Stimulated activated memory B cell treated with anti-CD40 and anti-IgM and Interleukin-4, amounts not matched to agents 10 μg/mL and 1 μg/mL and 100 μg/mL, for 72 hours (primary cell): ENCODE measurements at regions not wholly inside any gene's neighbourhood (a gene's known extent, or its start where the extent isn't known, plus 50 kb on each side); places are given as distances from the start of the nearest gene placed in this dataset.
"Not testable (repeated sequence)": the region's sequence is repeated elsewhere in the genome, so short reads cannot be mapped to it uniquely, and the experiment has no call there.

Source experiments
- ATAC-seq: fragments of 150-1000 bp; cut with Tn5 transposase; 2 replicates; pipeline ENCODE4 v1.10.0; 2021
- H3K27ac Mint-ChIP-seq: one replicate; pipeline ENCODE4 v1.8.0; 2022; ENCODE audit warnings: mild to moderate bottlenecking, mixed read lengths
- H3K27me3 Mint-ChIP-seq: one replicate; pipeline ENCODE4 v1.8.0; 2022; ENCODE audit warnings: mixed read lengths
- H3K36me3 Mint-ChIP-seq: one replicate; pipeline ENCODE4 v1.8.0; 2022; ENCODE audit warnings: mixed read lengths
- H3K4me1 Mint-ChIP-seq: one replicate; pipeline ENCODE4 v1.8.0; 2022; ENCODE audit warnings: mixed read lengths
- H3K4me3 Mint-ChIP-seq: one replicate; pipeline ENCODE4 v1.8.0; 2022; ENCODE audit warnings: mild to moderate bottlenecking, moderate library complexity, mixed read lengths
- H3K9me3 Mint-ChIP-seq: one replicate; pipeline ENCODE4 v1.8.0; 2022; ENCODE audit warnings: mixed read lengths

DNA sequence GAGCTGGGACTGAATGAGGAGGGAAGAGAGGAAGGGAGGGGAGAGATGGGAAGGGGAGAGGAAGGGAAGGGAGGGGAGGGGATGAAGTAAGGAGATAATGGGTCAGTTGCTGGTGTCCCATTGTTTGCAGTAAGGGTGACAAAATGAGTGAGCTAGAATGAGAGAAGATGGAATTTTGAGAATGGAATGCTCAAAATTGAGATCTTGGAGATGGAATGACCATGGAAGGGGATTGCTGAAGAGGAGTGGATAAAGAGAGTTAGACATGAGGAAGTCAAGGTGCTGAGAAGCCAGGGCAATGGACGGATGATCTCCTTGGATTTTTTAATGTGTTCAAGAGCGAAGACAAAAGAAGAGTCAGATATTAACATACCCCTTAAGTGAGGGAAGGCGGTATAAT, 80.5 kb upstream of the SSTR4 start:
- Mint-ChIP-seq H3K27me3 (no peaks in the 10 kb centered on the region), H3K4me3 (no peak overlapping the region), H3K9me3 (peaks cover under 1% of the 10 kb centered on the region), H3K36me3 (no peaks in the 10 kb centered on the region), H3K27ac (no peak overlapping the region), H3K4me1 (no peaks in the 10 kb centered on the region)
- no peak for ATAC-seq

DNA sequence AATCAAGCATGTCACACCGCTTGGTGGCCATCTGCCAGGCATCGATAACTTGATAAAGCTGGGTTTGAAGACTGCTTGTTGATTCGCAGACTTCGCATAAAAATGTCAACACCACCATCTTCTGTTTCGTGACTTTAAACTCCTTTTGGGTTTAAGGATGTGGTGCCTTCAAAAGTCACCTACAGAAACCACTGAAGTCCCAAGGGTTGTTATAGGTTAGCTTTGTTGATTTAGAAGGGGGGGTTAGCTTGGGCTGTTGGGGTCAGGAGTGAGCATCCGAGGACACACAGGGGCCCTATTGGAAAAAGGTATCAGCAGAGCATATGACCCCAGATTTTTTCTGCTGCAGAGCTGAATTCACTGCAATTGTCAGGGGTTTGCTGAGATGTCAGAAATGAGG, 76.7 kb upstream of the SSTR4 start:
- H3K27me3 Mint-ChIP-seq, result no peaks in the 10 kb centered on the region
- no peaks in the 10 kb centered on the region for H3K4me1 Mint-ChIP-seq
- no peak overlapping the region for H3K4me3 Mint-ChIP-seq
- H3K27ac Mint-ChIP-seq, result no peak overlapping the region
- H3K36me3 Mint-ChIP-seq, result no peaks in the 10 kb centered on the region
- H3K9me3 Mint-ChIP-seq, result peaks cover 5% of the 10 kb centered on the region
- ATAC-seq, result no peak

DNA sequence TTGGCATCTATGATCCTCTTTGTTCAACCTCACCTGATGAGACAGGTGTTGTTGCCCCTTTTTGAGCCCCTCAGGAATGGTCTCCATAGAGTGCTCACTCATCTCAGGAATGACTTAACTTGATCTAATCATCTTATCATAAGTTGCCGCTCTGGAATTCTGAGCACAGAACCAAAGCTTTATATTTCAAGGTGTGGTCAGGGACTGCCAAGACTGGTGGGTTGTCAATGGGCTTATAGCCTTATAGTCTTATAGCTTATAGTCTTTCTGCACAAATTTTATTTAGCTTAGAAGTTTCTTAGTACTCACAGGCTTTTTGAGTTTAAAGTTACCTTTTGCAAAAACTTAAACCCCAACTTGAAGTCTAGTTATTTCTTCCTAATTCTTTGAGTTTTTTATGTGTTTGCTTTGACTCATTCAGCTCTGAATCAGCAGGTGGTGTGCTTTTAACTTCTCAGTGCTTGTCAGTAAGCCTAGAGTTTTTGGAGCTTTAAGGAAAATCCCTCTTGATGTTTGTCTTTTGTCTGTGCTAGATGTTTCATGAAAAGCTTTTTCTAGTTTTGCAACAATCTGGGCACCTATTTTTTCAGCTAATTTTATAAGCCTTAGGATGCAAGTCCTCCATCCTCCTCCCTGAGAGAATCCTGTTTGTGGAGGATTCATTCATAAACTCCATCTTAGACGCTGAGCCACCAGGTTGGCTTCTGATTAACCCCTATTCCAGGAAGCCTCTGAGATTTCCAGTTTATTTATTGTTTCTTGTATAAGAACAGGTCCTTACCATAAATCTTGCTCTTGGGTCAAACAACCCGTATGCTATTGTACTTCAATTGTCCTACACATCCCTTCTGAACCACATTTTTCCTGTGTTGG, 72.3 kb upstream of the SSTR4 start:
- Mint-ChIP-seq H3K27ac (no peak overlapping the region), H3K4me3 (no peak overlapping the region), H3K36me3 (no peaks in the 10 kb centered on the region), H3K9me3 (peaks cover 5% of the 10 kb centered on the region), H3K4me1 (no peaks in the 10 kb centered on the region), H3K27me3 (peaks cover 15% of the 10 kb centered on the region)
- ATAC-seq, result no peak

DNA sequence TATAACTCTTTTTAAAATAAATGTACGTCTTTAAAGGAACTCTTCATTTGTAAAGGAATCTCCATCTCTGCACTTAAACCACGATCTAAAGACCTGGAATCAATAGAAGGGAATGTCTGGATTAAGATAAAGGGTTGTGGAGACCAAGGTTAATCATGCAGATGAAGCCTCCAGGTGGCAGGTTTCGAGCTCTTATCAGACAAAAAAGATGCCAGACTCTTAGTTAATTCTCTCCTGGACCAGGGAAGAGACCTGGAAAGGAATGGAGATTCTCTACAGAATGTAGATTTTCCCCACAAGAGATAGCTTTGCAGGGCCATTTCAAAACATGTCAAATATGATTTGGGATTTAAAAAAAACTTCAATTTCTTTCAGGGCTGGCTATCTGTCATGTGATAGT, 71.5 kb upstream of the SSTR4 start:
- Mint-ChIP-seq H3K27me3 (peaks cover 22% of the 10 kb centered on the region), H3K36me3 (no peaks in the 10 kb centered on the region), H3K4me1 (no peaks in the 10 kb centered on the region), H3K9me3 (peaks cover 5% of the 10 kb centered on the region), H3K4me3 (no peak overlapping the region), H3K27ac (no peak overlapping the region)
- ATAC-seq, result no peak

GRCh38 chr20:22966787-22967464, 68.2 kb upstream of the SSTR4 start:
- no peaks in the 10 kb centered on the region for H3K9me3 Mint-ChIP-seq
- H3K4me1 Mint-ChIP-seq, result no peaks in the 10 kb centered on the region
- no peak for ATAC-seq
- no peak overlapping the region for H3K27ac Mint-ChIP-seq
- H3K4me3 Mint-ChIP-seq, result no peak overlapping the region
- H3K27me3 Mint-ChIP-seq, result peaks cover 22% of the 10 kb centered on the region
- no peaks in the 10 kb centered on the region for H3K36me3 Mint-ChIP-seq

DNA sequence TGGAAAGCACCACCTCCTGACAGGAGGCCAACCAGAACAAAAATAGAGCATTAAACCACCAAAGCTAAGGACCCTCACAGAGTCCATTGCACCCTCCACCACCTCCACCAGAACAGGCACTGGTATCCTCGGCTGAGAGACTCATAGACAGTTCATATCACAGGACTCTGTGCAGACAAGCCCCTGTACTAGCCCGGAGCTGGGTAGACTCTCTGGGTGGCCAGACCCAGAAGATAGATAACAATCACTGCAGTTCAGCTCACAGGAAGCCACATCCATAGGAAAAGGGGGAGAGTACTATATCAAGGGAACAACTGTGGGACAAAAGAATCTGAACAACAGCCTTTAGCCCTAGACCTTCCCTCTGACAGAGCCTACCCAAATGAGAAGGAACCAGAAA, 67.4 kb upstream of the SSTR4 start:
- H3K36me3 Mint-ChIP-seq, H3K4me3 Mint-ChIP-seq: not testable (repeated sequence)
- peaks cover 22% of the 10 kb centered on the region for H3K27me3 Mint-ChIP-seq

GRCh38 chr20:22969031-22969430, 66.1 kb upstream of the SSTR4 start:
- ATAC-seq, H3K4me3 Mint-ChIP-seq: not testable (repeated sequence)
- H3K27me3 Mint-ChIP-seq, result peaks cover 22% of the 10 kb centered on the region

More for the DNA sequence above, 67.4 kb upstream of the SSTR4 start:
- not testable (repeated sequence) for ATAC-seq, H3K9me3 Mint-ChIP-seq, H3K4me1 Mint-ChIP-seq, H3K27ac Mint-ChIP-seq

GRCh38 chr20:22971077-22971476, 64.0 kb upstream of the SSTR4 start:
- not testable (repeated sequence) for H3K4me1 Mint-ChIP-seq, H3K36me3 Mint-ChIP-seq, H3K4me3 Mint-ChIP-seq, H3K9me3 Mint-ChIP-seq, ATAC-seq, H3K27ac Mint-ChIP-seq
- peaks cover 21% of the 10 kb centered on the region for H3K27me3 Mint-ChIP-seq

More at GRCh38 chr20:22969031-22969430, 66.1 kb upstream of the SSTR4 start:
- H3K27ac Mint-ChIP-seq, H3K4me1 Mint-ChIP-seq, H3K36me3 Mint-ChIP-seq, H3K9me3 Mint-ChIP-seq: not testable (repeated sequence)

DNA sequence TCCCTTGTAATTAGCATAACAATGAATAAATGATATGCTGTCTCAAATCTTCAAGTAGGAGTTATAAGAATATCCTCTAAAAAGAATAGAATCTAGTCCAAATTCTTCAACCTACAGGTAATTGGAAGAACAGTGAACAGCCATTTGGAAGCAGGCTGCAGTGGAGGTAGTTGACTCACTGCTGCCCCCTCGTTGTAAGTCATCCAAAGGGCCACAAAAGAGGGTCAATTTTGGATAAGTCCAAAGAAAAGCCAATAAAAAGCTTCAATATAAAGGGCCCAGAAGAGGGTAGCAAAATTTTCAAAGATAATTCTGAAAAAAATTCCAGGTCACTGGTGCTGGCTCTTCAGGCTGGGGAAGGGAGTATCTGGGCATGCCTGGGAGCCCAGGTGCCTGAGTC, 60.8 kb upstream of the SSTR4 start:
- Mint-ChIP-seq H3K36me3 (no peaks in the 10 kb centered on the region), H3K27ac (no peak overlapping the region), H3K4me3 (no peak overlapping the region), H3K4me1 (no peaks in the 10 kb centered on the region), H3K27me3 (no peaks in the 10 kb centered on the region), H3K9me3 (no peaks in the 10 kb centered on the region)
- no peak for ATAC-seq

DNA sequence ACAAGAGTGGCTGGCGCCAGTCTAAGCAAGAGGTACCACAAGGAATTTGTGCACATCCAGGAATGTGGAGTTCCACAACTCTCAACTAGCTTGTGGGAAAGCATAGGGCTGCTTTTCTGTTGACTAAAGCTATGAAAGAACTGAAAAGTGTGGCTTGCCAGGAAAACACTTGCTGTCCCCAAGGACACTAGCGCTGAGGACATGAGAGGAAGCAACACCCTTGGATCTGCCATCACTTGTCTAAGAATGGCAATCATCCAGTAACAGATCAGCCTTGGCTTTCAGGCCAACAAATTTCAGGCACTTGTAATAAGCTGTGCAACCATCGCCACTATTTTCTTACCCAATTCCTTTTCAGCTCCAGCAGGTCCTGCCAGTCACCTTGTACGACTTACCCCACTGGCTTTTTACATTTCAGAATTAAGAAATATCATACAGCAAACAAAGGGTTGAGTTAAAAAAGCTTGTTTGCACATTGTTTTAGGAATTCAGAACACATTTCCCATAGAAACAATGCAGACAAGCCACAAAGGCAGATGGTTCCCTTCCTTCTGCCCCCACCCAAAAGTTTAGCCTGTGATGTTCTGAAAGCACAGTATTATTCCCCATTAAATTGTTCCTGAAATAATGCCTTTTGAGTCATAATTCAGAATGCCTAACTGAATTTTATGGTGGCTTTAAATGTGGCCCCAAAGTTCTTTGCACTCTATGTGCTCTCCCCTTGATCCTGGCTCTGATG, 57.9 kb upstream of the SSTR4 start:
- Mint-ChIP-seq H3K27me3 (no peaks in the 10 kb centered on the region), H3K4me1 (no peaks in the 10 kb centered on the region), H3K36me3 (no peaks in the 10 kb centered on the region), H3K27ac (no peak overlapping the region), H3K9me3 (peaks cover 10% of the 10 kb centered on the region), H3K4me3 (no peak overlapping the region)
- ATAC-seq, result no peak

DNA sequence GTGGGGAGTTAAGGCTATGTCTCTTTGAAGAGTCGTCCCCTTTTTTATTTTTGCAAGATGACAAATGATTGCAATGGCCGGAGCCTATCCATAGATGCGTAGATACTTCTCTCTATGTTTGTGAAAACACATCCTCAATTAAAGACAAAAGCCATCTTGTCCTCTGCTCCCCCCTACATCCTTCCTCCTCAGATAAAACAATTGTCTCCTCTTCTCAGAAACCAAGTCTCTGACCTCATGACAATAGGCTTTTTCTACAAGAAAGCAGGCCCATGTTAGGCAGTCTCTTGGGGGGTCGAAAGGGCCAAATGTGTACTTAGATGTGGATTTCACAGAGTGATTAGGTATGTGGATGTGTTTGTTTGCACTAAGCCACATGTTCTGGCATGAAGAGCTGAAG, 51.1 kb upstream of the SSTR4 start:
- H3K36me3 Mint-ChIP-seq, result no peaks in the 10 kb centered on the region
- no peaks in the 10 kb centered on the region for H3K27me3 Mint-ChIP-seq
- no peak overlapping the region for H3K27ac Mint-ChIP-seq
- no peak for ATAC-seq
- no peaks in the 10 kb centered on the region for H3K4me1 Mint-ChIP-seq
- H3K4me3 Mint-ChIP-seq, result no peak overlapping the region
- H3K9me3 Mint-ChIP-seq, result peaks cover 16% of the 10 kb centered on the region

DNA sequence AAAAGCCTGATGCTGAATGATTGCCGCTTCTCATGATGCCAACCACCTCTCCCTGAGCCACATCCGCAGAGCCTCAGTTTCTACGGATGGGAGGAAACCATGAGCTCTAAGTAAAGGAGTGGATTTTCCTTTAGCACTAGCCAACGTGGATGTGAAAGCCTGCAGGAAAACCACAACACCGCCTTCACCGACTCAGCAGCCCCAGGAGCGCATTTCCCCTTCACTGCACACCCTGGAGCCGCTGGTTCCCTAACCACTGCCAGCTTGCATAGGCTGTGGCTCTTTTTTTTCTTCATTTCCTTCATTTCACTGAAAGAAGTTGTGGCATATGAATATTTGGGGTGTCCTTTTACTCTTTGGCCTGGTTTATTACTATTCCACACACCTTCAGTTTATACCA, 50.5 kb upstream of the SSTR4 start:
- ATAC-seq, result no peak
- no peak overlapping the region for H3K27ac Mint-ChIP-seq
- H3K9me3 Mint-ChIP-seq, result peaks cover 16% of the 10 kb centered on the region
- H3K4me3 Mint-ChIP-seq, result no peak overlapping the region
- no peaks in the 10 kb centered on the region for H3K4me1 Mint-ChIP-seq
- no peaks in the 10 kb centered on the region for H3K36me3 Mint-ChIP-seq
- H3K27me3 Mint-ChIP-seq, result no peaks in the 10 kb centered on the region

DNA sequence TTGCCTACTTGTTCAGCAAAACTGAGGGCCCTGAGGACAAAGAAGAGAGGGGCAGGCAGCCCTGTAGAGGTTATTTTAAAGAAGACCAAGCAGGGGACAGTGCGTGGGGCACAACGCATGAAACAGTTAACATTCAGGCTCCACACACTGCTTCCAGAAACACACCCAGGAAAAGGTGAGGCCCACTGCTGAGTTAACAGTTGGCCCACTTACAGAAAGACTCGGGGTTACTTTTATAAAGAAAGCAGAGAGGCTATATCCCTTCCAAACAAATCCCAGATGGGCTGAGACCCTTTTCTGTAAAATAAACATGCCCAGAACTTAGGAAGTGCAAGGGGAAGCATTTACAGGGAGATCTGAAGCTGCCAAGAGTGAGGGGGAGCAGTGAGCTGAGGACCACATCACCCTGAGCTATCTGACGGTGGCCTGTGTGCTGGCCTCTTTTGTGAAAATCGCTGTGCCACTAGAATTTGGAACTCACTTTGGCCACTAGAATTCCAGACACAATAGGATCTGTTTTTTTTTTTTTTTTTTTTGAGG, 49.8 kb upstream of the SSTR4 start:
- Mint-ChIP-seq H3K27ac (no peak overlapping the region), H3K4me1 (no peaks in the 10 kb centered on the region), H3K36me3 (no peaks in the 10 kb centered on the region), H3K9me3 (peaks cover 16% of the 10 kb centered on the region), H3K4me3 (no peak overlapping the region), H3K27me3 (no peaks in the 10 kb centered on the region)
- no peak for ATAC-seq
